HG03280 (cell line): ENCODE measurements at regions not wholly inside any gene's neighbourhood (a gene's known extent, or its start where the extent isn't known, plus 50 kb on each side); places are given as distances from the start of the nearest gene placed in this dataset.

ENCODE experiments used
- ATAC-seq: cut with Tn5 transposase; IDR thresholded peaks from one replicate; pipeline ENCODE4 v1.9.1; 2021; ENCODE audit warnings: mild to moderate bottlenecking, moderate library complexity; ENCODE audit not compliant: unreplicated experiment

DNA sequence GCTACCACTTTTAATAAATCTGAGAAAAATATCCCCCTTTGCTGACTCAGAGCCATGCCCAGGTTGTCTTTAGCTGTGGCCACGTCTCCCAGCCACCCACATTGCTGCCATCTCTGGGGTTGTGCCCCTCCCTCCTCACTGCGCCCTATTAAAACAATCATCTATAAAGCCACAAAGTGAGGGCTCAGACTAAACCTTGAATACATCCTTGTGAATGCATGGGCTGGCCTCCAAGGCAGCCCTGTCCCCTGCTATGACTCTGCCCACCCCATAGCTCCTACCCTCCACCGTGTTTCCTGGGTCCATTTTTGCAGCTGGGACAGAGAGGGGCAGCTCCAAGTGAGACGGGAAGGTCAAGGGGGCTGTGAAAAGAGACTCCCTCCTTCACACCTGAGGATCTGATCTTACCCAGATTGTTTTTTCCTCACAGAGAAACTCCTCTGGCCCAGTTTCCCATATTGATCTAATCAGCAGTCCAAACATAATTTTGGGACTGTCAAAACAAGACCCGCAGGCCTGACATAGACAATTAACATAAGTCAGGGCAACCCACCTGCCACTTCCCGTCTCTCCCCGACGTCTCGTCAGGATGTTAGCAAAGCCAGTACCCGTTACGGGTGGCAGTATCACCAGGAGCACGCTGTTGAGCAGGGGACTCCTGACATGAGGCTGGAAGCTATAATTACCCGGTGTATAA, 199.0 kb downstream of the KATNAL1 start:
- ATAC-seq = no peak

DNA sequence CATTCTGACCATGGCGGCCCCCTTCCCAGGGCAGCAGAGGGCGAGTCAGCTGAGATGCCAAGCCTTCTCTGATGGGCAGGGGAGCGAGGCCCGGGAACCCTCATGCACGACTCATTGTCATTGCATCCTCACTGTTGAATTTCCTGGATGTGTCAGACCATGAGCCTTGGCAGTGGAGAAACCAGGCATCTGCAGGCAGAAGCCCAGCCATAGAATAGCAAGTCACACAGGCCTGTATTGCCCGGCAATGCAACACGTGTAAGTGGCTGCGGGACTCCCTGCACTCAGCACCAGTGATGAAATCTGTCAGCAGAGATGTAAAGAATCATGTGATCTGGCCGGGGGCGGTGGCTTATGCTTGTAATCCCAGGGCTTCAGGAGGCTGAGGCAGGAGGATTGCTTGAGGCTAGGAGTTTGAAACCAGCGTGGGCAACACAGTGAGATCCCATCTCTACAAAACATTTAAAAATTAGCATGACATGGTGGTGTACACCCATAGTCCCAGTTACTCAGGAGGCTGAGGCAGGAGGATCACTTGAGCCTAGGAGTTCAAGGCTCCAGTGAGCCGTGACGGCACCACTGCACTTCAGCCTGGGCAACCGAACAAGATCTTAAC, 199.7 kb downstream of the KATNAL1 start:
- ATAC-seq = no peak

DNA sequence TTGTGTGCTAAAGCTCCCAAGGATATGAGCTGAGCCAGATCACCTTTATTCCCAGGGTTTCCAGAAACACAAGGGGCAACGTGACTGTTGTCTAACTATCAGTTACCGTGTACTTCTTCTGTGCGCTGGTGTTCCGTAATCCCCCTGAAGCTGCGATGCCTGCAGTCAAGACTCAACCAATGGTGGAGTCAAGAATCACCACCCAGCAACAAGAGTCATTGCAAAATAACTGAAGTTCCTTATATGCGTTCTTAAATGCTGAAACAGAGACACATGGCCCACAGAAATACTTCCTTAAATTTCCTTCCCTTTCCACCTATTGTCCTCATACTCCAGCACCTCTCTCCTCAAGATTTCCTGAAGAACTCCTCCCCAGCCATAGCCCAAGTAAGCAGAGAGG, 200.2 kb downstream of the KATNAL1 start:
- no peak for ATAC-seq

DNA sequence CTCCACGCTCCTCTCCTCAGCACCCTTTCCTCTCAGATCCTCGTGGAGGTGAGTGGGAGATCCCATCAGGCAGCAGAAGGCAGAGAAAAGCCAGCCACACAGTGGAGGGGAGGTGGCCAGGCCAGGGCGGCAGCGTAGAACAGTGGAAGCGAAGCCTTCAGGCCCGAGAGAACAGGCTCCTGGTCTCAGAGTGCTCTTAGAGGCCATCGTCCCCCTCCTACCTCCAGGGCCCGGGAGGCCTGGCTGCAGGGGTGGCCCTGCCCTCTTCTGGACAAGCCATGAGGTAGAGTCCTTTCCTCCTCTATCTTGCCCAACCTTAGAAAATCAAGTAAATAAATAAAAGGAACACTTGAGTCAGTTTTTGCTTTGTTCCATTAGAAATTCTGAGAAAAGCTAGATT, 202.0 kb downstream of the KATNAL1 start:
- no peak for ATAC-seq

DNA sequence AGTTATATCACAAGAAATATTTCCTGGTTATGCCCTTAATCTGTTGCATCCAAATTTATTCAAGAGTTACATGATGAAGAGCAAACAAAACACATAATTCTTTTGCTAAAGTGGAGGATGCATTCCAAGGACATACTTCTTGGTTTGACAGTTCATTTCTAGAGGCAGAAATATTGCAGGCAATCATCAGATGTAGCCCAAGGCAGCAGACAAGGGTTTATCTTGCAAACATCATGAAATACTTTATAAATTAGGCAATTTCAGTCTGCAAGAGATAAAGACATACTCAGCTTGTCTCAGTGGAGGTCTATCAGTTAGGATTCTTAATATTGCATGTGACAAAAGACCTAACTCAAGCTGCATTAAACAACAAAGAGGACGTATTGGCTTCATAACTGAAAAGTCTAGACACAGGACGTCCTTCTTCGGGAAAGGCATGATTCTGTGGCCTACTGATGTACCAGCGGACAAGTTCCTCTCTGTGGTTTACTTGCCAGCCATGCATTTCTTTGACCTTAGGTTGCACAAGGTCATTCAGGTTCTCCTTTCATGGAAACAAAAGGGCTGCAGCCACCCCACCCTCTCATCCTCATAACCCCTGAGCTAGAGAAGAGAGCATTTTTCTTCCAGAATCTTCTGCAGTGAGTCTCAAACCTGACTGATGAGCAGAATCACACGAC, 204.1 kb downstream of the KATNAL1 start:
- ATAC-seq = no peak

DNA sequence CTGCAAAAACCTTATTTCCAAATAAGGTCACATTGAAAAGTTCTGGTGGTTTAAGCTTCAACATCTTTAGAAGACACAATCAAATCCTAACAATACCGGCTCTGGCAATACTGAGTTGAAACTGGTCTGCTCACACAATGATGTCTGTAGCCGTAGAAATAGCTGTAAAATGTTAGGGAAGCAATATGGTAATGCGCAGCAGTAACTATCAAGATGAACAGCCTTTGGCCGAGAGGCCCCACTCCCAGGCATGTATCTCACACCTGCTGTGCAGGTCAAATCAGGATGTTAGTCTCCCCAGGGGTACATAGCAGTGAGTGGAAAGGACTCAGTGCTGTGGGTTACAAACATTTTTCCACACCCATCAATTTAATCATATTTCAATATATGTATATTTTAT, 207.1 kb downstream of the KATNAL1 start:
- ATAC-seq = no peak

DNA sequence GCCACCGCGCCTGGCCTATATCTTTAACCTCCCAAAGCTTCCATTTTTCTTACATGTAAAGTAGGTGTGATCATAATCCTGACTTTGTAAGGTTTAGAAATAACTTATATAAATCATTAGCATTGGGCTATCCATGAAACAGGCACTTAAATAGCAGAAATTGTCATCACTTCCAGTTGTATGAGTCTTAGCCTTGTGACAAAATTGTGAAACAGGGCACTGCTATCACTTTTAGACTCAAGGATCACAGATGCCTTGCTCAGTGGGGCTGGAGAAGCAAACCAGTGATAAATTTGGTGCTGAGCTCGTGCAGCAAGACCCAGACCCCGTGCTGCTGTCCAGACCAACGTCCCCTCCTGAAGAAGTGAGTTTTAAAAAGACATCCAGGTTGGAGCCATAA, 209.7 kb downstream of the KATNAL1 start:
- ATAC-seq = no peak

DNA sequence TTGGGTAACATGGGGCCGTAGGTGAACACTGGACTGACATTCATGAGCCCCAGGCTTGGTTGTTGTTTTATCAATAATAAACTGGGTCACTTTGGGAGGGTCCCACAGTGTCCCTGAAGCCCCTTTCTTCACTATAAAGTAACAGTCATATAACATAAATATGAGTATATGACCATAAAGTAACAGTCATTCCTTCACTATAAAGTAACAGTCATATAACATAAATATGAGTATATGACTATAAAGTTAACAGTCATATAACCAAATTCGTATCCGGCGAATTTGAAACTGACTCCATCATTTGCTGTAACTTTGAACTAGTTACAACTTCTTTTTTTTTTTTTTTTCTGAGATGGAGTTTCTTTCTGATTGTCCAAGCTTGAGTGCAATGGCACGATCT, 210.3 kb downstream of the KATNAL1 start:
- no peak for ATAC-seq

DNA sequence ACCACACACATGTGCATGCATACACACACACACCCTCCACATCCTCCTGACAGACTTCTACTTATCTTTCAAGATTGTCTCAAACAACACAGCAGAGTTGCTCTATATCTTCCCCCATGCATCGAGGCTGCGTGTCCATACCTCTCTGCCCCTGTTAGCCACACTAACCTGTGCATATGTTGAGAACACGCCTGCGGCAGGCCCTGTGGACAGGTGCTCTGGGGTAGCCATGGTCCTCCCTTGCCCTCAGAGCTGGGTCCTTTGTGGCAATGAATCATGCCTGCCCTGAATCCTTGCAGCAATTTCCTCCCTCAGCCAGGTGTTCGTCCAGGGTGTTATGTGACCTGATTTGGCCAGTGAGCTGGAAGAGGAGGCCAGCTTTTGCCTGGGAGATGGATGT, 213.3 kb downstream of the KATNAL1 start:
- ATAC-seq = no peak

DNA sequence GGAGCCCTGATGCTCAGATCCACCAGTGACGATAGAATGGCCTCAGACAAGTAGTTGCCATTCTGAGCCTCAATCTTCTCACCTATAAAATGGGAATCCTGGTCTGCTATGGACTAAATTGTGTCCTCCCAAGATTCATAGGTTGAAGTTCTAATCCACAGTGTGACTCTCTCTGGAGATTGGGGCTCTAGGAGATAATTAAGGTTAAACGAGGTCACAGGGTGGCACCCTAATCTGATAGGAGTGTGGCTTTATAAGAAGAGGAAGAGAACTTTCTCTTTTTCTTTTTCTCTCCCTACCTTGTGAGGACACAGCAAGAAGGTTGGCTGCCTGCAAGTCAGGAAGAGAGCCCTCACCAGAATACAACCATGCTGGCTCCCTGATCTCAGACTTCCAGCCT, 214.1 kb downstream of the KATNAL1 start:
- ATAC-seq = no peak

DNA sequence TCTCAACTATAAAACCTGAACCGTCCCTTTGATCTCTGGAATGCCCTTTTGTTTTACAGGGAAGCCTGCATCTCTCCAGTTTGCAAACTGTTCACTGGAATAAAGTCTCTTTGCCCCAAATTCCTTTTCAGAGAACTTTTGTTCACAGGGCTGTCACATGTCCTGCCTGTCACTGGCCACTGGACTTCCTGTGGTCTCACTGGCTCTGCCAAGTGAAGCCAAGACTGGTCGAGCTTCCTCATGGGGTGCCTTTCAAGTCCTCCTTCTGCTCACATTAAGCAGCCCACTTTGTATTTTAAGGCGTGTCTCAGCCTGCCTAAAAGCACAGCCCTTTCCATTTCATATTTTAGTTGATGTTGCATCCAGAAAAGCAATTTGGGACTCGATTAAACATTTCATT, 215.7 kb downstream of the KATNAL1 start:
- ATAC-seq = no peak

DNA sequence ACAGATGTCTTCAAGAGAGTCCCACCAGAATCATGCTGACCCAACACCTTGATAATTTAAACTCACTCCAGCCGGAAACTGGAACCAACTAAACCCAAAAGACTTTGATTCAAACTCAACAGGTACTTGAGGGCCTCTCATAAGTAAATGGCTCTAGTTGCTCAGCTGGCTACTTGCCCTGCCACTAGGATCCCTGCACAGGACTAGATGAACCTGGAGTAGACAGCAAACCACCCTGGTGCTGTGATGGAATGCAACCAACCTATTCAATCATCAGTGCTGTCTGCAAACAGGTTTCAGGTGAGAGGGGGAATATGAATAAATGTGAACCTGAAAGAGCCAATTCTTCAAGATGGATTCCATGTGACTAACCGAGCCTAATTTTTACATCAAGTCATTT, 216.3 kb downstream of the KATNAL1 start:
- ATAC-seq = no peak

DNA sequence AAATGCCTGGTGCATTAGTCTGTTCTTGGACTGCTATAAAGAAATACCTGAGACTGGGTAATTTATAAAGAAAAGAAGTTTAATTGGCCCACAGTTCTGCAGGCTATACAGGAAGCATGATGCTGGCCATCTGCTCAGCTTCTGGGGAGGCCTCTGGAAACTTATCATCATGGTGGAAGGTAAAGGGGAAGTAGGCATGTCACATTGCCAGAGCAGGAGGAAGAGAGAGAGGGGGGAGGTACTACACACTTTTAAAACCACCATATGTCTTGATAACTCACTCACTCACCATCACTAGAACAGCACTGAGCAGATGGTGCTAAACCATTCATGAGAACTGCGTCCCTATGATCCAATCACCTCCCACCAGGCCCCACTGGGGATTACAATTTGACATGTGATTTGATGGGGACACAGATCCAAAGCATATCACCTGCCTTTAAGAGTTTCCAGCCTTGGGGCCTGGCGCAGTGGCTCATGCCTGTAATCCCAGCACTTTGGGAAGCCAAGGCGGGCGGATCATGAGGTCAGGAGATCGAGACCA, 219.0 kb downstream of the KATNAL1 start:
- ATAC-seq = no peak

DNA sequence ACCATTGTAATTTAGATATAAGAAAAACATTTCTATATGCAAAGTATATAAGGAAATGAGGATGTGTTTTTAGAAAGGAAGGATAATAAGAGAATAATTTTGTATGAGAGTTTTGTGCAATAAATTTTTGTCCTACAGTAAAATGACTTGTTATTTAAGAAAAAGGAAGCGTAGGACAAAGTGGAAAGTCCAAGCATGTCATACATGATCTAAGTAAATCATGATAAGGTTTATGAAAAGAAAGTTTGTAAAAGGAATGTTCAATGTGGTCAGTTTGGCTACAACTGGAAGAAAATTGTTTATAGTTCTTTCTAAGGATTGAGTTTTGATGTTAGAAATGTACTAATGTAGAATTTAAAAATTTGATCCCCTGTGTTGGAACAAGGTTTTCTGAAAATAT, 222.3 kb downstream of the KATNAL1 start:
- ATAC-seq = no peak

DNA sequence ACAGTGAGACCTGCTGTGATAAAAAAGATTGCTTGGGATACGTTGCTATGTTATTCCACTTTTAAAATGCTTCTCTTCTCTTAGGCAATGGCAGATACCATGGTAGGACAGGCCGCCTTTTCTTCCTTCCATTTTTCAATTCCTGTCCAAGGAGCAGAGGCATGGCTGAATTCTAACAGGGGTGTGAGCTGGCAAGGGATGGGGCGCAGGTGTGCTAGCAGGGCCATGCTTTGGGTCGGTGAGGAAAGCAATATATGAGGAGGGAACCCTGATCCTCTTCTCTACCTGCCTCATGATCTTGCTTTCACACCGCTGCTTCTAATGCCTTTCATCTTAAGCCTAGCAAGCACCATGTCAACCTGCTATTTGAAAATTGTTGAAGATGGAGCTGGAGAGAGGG, 225.0 kb downstream of the KATNAL1 start:
- no peak for ATAC-seq

DNA sequence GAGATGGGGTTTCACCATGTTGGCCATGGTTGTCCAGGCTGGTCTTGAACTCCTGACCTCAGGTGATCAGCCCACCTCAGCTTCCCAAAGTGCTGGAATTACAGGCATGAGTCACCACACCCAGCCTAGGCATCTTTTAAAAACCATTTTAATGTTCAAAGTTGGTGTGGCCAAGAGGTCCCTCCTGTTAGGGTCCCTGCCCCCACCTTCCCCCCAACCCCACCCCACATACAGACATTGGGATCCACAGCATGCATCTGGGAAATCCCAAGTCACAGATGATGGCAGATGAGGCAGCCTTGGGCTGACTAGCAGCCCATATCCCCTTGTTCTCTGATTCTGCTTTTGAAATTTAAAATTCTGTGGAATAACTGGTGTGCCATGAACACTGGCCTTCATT, 226.0 kb downstream of the KATNAL1 start:
- no peak for ATAC-seq

DNA sequence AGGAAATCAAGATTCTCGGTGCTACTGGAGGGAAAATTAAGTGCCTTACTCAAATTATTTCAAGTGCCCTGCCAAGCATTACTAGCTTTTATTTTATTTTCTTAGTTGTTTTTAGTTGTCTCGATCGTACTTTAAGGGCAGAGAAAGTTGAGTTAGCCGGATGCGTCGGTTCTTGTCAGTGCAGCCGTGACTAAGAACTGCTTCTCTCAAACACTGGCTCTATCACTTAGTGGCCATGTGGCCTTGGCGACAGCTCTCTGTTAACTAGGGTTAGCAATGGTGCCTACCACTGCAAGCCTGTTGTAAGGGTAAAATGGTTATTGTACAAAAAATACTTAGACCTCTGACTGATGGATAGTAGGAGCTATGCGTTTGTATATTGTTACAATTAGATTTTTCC, 227.8 kb downstream of the KATNAL1 start:
- no peak for ATAC-seq

DNA sequence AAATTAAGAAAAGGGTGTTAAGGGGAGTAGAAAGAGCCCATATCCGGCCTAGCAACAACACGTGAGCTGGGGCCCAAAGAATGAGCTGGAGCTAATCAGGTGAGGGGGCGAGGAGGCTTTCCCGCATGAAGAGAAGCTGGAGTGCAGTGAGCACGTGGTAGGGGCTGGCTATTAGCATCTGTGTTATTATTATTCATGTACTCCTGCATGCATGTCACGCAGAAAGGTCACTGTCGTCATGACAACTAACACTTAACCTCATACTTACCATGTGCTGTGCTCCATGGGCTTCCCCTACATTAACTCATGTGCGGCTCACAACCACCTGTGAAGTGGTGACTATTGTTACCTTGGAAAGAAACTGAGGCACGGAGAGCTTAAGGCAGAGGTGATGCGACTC, 227.6 kb upstream of the UBL3 start:
- ATAC-seq = no peak

DNA sequence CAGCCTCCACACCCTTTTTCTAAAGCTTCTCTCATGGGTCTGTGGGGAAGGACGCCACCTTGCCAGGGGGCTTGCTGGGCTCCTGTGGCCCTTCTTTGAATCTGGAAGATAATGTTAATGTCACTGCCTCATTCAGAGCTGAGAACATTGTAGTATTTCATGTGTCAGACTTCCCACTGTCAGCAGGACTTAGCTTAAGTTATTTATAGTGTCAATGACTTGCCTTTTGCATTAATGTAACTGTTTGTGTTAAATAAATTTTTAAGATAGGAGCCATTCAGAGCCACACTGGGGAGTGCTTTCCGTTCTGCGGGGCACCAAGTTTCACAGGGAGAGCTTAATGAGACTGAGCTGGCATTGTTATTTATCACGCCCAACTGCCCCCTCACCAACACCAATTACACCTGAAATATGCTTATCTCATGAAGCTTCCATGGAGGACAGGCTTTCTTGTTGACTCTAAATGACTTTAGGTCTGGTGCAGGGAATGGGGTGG, 226.9 kb upstream of the UBL3 start:
- no peak for ATAC-seq

DNA sequence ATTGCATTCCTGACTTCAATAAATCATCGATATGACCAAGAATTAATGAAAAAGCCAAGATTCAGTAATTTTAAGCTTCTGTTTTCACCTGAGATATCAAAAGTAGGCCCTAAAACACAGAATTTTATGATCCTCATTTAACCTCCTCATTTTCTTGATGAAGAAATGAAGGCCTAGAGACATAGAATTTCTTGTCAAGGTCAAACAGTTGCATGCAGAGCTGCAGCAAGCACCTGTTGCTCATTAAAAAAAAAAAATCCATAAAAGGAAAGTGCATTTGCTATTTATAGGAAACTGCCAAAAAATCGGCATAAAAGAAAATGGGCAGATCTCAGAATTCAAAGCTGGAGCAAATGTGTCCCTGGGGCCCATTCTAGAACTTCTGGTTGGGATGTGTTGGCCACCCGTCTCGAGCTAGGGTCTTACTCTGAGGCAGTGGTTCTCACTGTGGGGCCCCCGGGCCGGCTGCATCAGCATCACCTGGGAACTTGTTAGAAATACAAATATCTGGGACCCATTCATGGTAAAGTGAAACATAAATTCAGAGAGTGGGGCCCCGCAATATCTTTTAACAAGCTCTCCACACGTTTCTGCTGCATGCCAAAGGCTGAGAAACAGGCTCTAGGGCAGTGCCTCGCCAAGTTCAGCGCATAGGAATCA, 224.7 kb upstream of the UBL3 start:
- ATAC-seq = no peak

DNA sequence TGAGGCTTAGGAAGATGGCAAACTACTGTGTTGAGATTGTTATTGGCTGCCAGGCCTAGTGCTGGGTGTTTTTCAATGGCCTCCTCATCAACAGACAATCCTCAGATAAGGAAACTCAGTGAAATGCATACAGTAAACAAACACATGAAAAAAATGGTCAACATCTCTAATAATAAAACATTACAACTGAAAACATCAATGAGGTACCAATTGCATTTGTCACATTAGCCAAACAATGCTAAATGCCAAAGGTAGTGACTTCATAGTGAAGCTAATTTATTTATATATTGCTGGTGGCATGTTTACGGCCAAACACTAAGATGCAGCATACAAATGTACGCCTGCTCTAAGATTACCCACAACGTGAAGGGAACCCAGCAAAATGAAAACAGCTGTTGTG, 224.0 kb upstream of the UBL3 start:
- no peak for ATAC-seq

DNA sequence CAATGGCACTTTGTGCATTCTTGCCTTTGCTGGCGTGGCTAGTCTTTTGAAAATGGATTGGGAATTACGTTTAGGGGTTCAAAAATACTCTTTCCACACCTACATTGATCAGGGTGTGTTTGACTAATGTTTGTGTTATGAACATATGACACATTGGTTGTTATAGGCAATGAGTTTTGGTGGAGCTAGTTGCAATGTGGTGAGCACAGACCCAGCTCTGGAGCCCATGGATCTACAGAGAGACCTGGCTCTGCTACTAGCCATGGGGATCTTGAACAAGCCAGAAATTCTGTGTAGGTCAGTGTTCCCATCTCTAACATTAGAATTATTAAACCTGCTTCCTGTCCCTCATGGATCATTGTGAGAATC, 222.4 kb upstream of the UBL3 start:
- ATAC-seq = no peak
